Large intestine (tissue), 3 donors: ENCODE measurements at regions not wholly inside any gene's neighbourhood (a gene's known extent, or its start where the extent isn't known, plus 50 kb on each side); places are given as distances from the start of the nearest gene placed in this dataset.

Source experiments
- DNase-seq, 2 donors: peaks; one replicate each; pipeline versions ENCODE4 v3.0.0 to v3.0.0-alpha.2; 2013
- H3K27ac ChIP-seq: one replicate; pipeline ENCODE4 v1.5.1; 2013; ENCODE audit warnings: low read length
- H3K27me3 ChIP-seq: 2 replicates; pipeline ENCODE4 v1.6.1; 2013; ENCODE audit warnings: low read length; ENCODE audit not compliant: control insufficient read depth, insufficient read depth
- H3K36me3 ChIP-seq: 2 replicates; pipeline ENCODE4 v1.6.1; 2013; ENCODE audit warnings: low read length; ENCODE audit not compliant: control insufficient read depth, insufficient read depth
- H3K4me1 ChIP-seq: one replicate; pipeline ENCODE4 v1.6.1; 2013; ENCODE audit warnings: low read length; ENCODE audit not compliant: control insufficient read depth, insufficient read depth
- H3K4me3 ChIP-seq: one replicate; pipeline ENCODE4 v1.5.1; 2013; ENCODE audit warnings: low read length
- H3K9me3 ChIP-seq: one replicate; pipeline ENCODE4 v1.6.1; 2013; ENCODE audit warnings: mild to moderate bottlenecking, low read depth, low read length, moderate library complexity; ENCODE audit not compliant: control insufficient read depth
- WGBS: methylation state at CpG from one replicate; pipeline ENCODE4 v1.1.5; 2013; ENCODE audit warnings: low lambda C conversion rate; ENCODE audit not compliant: insufficient coverage; 5-methylcytosine and 5-hydroxymethylcytosine counted together

- no peaks in the 10 kb centered on the region for H3K9me3 ChIP-seq
- no peaks in the 10 kb centered on the region for H3K36me3 ChIP-seq
- DNase-seq: peak; percentile 48 to 72
- H3K27ac ChIP-seq: peak overlapping the region; percentile 33
- H3K27me3 ChIP-seq: no peaks in the 10 kb centered on the region
- no peaks in the 10 kb centered on the region for H3K4me1 ChIP-seq
- H3K4me3 ChIP-seq: no peak overlapping the region
Measured at GRCh38 chr20:51985013-51985415, 182.7 kb upstream of the SALL4 start.

GRCh38 chr20:51980277-51980676 is 178.0 kb upstream of the SALL4 start:
- Histone ChIP-seq H3K27ac (no peak overlapping the region), H3K9me3 (no peaks in the 10 kb centered on the region), H3K4me1 (no peaks in the 10 kb centered on the region), H3K27me3 (no peaks in the 10 kb centered on the region), H3K4me3 (no peak overlapping the region), H3K36me3 (no peaks in the 10 kb centered on the region)
- no peak for DNase-seq
- no CpG with 5 or more reads among the region's 11 CpGs for WGBS

GRCh38 chr20:51979226-51979625 is 176.9 kb upstream of the SALL4 start:
- DNase-seq: no peak
- Histone ChIP-seq H3K27me3 (no peaks in the 10 kb centered on the region), H3K4me3 (no peak overlapping the region), H3K4me1 (no peaks in the 10 kb centered on the region), H3K27ac (no peak overlapping the region), H3K36me3 (no peaks in the 10 kb centered on the region), H3K9me3 (no peaks in the 10 kb centered on the region)
- WGBS: no CpG with 5 or more reads among the region's 4 CpGs

GRCh38 chr20:51978070-51978501 is 175.8 kb upstream of the SALL4 start:
- DNase-seq: no peak

GRCh38 chr20:51972056-51972455 is 169.7 kb upstream of the SALL4 start:
- H3K4me3 ChIP-seq: no peak overlapping the region
- no peaks in the 10 kb centered on the region for H3K36me3 ChIP-seq
- no peaks in the 10 kb centered on the region for H3K4me1 ChIP-seq
- H3K9me3 ChIP-seq: no peaks in the 10 kb centered on the region
- no peak for DNase-seq
- no peaks in the 10 kb centered on the region for H3K27me3 ChIP-seq
- WGBS: 80% methylated on average over 1 of the region's 6 CpGs
- no peak overlapping the region for H3K27ac ChIP-seq

More at GRCh38 chr20:51978070-51978501, 175.8 kb upstream of the SALL4 start:
- Histone ChIP-seq H3K4me1 (no peaks in the 10 kb centered on the region), H3K27me3 (no peaks in the 10 kb centered on the region), H3K9me3 (no peaks in the 10 kb centered on the region), H3K4me3 (no peak overlapping the region), H3K27ac (no peak overlapping the region), H3K36me3 (no peaks in the 10 kb centered on the region)
- 60% methylated on average over 2 of the region's 7 CpGs for WGBS

- no peaks in the 10 kb centered on the region for H3K4me1 ChIP-seq
- H3K4me3 ChIP-seq: no peak overlapping the region
- 100% methylated on average over 4 of the region's 10 CpGs for WGBS
- H3K9me3 ChIP-seq: no peaks in the 10 kb centered on the region
- H3K27me3 ChIP-seq: no peaks in the 10 kb centered on the region
- no peaks in the 10 kb centered on the region for H3K36me3 ChIP-seq
- DNase-seq: no peak
- H3K27ac ChIP-seq: no peak overlapping the region
Measured at GRCh38 chr20:51970858-51971257, 168.5 kb upstream of the SALL4 start.

- no peak overlapping the region for H3K27ac ChIP-seq
- no peak overlapping the region for H3K4me3 ChIP-seq
- WGBS: no CpG with 5 or more reads among the region's 5 CpGs
- no peaks in the 10 kb centered on the region for H3K4me1 ChIP-seq
- H3K27me3 ChIP-seq: no peaks in the 10 kb centered on the region
- no peaks in the 10 kb centered on the region for H3K9me3 ChIP-seq
- no peaks in the 10 kb centered on the region for H3K36me3 ChIP-seq
- no peak for DNase-seq
Measured at GRCh38 chr20:51969191-51969590, 166.9 kb upstream of the SALL4 start.

GRCh38 chr20:51968151-51968550 is 165.8 kb upstream of the SALL4 start:
- H3K27ac ChIP-seq: no peak overlapping the region
- 100% methylated on average over 2 of the region's 4 CpGs for WGBS

GRCh38 chr20:51966296-51966971 is 164.1 kb upstream of the SALL4 start:
- no peaks in the 10 kb centered on the region for H3K9me3 ChIP-seq
- no peaks in the 10 kb centered on the region for H3K4me1 ChIP-seq
- H3K27me3 ChIP-seq: no peaks in the 10 kb centered on the region
- no CpG with 5 or more reads among the region's 8 CpGs for WGBS
- DNase-seq: peak; percentile 36 to 45
- no peaks in the 10 kb centered on the region for H3K36me3 ChIP-seq
- H3K4me3 ChIP-seq: no peak overlapping the region
- no peak overlapping the region for H3K27ac ChIP-seq

More at GRCh38 chr20:51968151-51968550, 165.8 kb upstream of the SALL4 start:
- Histone ChIP-seq H3K4me1 (no peaks in the 10 kb centered on the region), H3K36me3 (no peaks in the 10 kb centered on the region), H3K4me3 (no peak overlapping the region), H3K9me3 (no peaks in the 10 kb centered on the region), H3K27me3 (no peaks in the 10 kb centered on the region)
- no peak for DNase-seq

GRCh38 chr20:51961964-51962761 is 159.8 kb upstream of the SALL4 start:
- no peaks in the 10 kb centered on the region for H3K9me3 ChIP-seq
- no peaks in the 10 kb centered on the region for H3K4me1 ChIP-seq
- no peaks in the 10 kb centered on the region for H3K36me3 ChIP-seq
- DNase-seq: no peak
- no peak overlapping the region for H3K4me3 ChIP-seq
- 82% methylated on average over 3 of the region's 11 CpGs for WGBS
- H3K27me3 ChIP-seq: no peaks in the 10 kb centered on the region
- no peak overlapping the region for H3K27ac ChIP-seq
